IMR-90 (cell line): ENCODE measurements at regions not wholly inside any gene's neighbourhood (a gene's known extent, or its start where the extent isn't known, plus 50 kb on each side); places are given as distances from the start of the nearest gene placed in this dataset.

Experiments used
- BHLHE40 ChIP-seq: fragments of 150-350 bp; IDR thresholded peaks from 2 replicates; pipeline ENCODE4 v1.6.1; 2016; ENCODE audit warnings: mild to moderate bottlenecking, low read depth, low read length
- FOS ChIP-seq: fragments of 150-350 bp; IDR thresholded peaks from 2 replicates; pipeline ENCODE4 v1.6.1; 2016; ENCODE audit warnings: low read depth, low read length
- MAFK ChIP-seq: IDR thresholded peaks from 2 replicates; pipeline ENCODE4 v1.6.1; 2012; ENCODE audit warnings: low read depth, low read length, improper control_type of control experiment
- MAZ ChIP-seq: IDR thresholded peaks from 2 replicates; pipeline ENCODE4 v1.6.1; 2012; ENCODE audit warnings: low read depth, mild to moderate bottlenecking, low read length, improper control_type of control experiment, moderate library complexity, borderline replicate concordance
- MXI1 ChIP-seq: IDR thresholded peaks from 2 replicates; pipeline ENCODE4 v1.6.1; 2012; ENCODE audit warnings: low read depth, mild to moderate bottlenecking, low read length, moderate library complexity, borderline replicate concordance
- POLR2A ChIP-seq: IDR thresholded peaks from 2 replicates; pipeline ENCODE4 v1.6.1; 2012; ENCODE audit warnings: mild to moderate bottlenecking, low read depth, low read length
- RAD21 ChIP-seq: IDR thresholded peaks from 2 replicates; pipeline ENCODE4 v1.6.1; 2012; ENCODE audit warnings: low read length, improper control_type of control experiment
- RCOR1 ChIP-seq: IDR thresholded peaks from 2 replicates; pipeline ENCODE4 v1.6.1; 2012; ENCODE audit warnings: mild to moderate bottlenecking, low read length, improper control_type of control experiment; ENCODE audit not compliant: insufficient replicate concordance
- RFX5 ChIP-seq: IDR thresholded peaks from 2 replicates; pipeline ENCODE4 v1.8.0; 2012; ENCODE audit warnings: low read depth, mild to moderate bottlenecking, low read length, moderate library complexity
- SMC3 ChIP-seq: fragments of 150-350 bp; IDR thresholded peaks from 2 replicates; pipeline ENCODE4 v1.6.1; 2016; ENCODE audit warnings: low read depth, mild to moderate bottlenecking, antibody characterized with exemption, low read length, moderate library complexity
- TF ChIP-seq, protein P1 (sequence below): conservative IDR thresholded peaks from 2 replicates; pipeline ENCODE4 v1.5.1; 2012; ENCODE audit warnings: mild to moderate bottlenecking, low read depth, low read length, improper control_type of control experiment
- TF ChIP-seq, protein P2 (sequence below): fragments of 150-350 bp; IDR thresholded peaks from 2 replicates; pipeline ENCODE4 v1.6.1; 2017; ENCODE audit warnings: mild to moderate bottlenecking, antibody characterized with exemption, low read length, low read depth

GRCh38 chrX:140440876-140441275 lies 64.0 kb downstream of the SOX3 start:
- TF ChIP-seq RCOR1 (no peak), POLR2A (no peak), BHLHE40 (no peak), RAD21 (no peak), FOS (no peak), MAZ (no peak), RFX5 (no peak), SMC3 (no peak), MXI1 (no peak), MAFK (no peak)
- TF ChIP-seq, protein P1, sequence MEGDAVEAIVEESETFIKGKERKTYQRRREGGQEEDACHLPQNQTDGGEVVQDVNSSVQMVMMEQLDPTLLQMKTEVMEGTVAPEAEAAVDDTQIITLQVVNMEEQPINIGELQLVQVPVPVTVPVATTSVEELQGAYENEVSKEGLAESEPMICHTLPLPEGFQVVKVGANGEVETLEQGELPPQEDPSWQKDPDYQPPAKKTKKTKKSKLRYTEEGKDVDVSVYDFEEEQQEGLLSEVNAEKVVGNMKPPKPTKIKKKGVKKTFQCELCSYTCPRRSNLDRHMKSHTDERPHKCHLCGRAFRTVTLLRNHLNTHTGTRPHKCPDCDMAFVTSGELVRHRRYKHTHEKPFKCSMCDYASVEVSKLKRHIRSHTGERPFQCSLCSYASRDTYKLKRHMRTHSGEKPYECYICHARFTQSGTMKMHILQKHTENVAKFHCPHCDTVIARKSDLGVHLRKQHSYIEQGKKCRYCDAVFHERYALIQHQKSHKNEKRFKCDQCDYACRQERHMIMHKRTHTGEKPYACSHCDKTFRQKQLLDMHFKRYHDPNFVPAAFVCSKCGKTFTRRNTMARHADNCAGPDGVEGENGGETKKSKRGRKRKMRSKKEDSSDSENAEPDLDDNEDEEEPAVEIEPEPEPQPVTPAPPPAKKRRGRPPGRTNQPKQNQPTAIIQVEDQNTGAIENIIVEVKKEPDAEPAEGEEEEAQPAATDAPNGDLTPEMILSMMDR, result no peak
- TF ChIP-seq, protein P2, sequence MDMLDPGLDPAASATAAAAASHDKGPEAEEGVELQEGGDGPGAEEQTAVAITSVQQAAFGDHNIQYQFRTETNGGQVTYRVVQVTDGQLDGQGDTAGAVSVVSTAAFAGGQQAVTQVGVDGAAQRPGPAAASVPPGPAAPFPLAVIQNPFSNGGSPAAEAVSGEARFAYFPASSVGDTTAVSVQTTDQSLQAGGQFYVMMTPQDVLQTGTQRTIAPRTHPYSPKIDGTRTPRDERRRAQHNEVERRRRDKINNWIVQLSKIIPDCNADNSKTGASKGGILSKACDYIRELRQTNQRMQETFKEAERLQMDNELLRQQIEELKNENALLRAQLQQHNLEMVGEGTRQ, result no peak
